DND-41 (cell line): ENCODE measurements at regions not wholly inside any gene's neighbourhood (a gene's known extent, or its start where the extent isn't known, plus 50 kb on each side); places are given as distances from the start of the nearest gene placed in this dataset.

Experiments
- CTCF ChIP-seq: IDR thresholded peaks from 2 replicates; pipeline ENCODE4 v1.5.1; 2012; ENCODE audit warnings: borderline replicate concordance, low read length, moderate library complexity, mild to moderate bottlenecking; ENCODE audit not compliant: poor library complexity, severe bottlenecking; ENCODE audit errors: extremely low read depth
- EZH2 ChIP-seq: IDR thresholded peaks from 3 replicates; pipeline ENCODE4 v1.6.1; 2012; ENCODE audit warnings: borderline replicate concordance, low read depth, mild to moderate bottlenecking, moderate library complexity, low read length, inconsistent platforms; ENCODE audit not compliant: severe bottlenecking

DNA sequence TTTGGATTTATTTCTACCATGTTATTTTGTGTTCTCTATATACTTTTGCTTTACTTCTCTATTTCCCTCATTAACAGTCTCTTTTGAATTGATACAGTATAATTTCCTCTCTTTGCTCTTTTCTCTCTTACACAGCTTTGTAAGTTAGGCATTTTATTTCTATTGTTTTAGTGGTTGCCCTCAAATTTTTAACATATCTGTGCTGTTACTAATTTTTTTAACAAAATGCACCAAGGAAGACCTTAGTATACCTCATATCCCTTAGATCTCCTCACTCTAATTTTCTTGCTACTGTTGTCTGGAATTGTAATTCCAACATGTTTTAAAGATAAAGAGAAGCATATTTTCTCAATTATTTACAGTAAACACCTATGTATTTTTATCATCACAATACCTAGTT is 416.8 kb upstream of the SLC14A2 start:
- TF ChIP-seq CTCF (no peak), EZH2 (no peak)
